T-helper 2 cell (primary cell): ENCODE measurements at regions not wholly inside any gene's neighbourhood (a gene's known extent, or its start where the extent isn't known, plus 50 kb on each side); places are given as distances from the start of the nearest gene placed in this dataset.
A peak's percentile ranks its signal among the peaks of the same experiment; 100 is the strongest.

Source experiments
- DNase-seq, 5 experiments: peaks; one replicate each; pipeline versions ENCODE4 v3.0.0 to v3.0.0-alpha.2; 2012 to 2022

GRCh38 chr2:62595474-62595873, 89.5 kb upstream of the TMEM17 start:
- no peak for DNase-seq

GRCh38 chr2:62593825-62594224, 87.8 kb upstream of the TMEM17 start:
- no peak for DNase-seq

- DNase-seq, result no peak
Observed at GRCh38 chr2:62591491-62591890, 85.5 kb upstream of the TMEM17 start.

GRCh38 chr2:62589691-62590356, 83.8 kb upstream of the TMEM17 start:
- no peak for DNase-seq

- no peak for DNase-seq
Observed at GRCh38 chr2:62587592-62587991, 81.6 kb upstream of the TMEM17 start.

GRCh38 chr2:62586981-62587380, 81.0 kb upstream of the TMEM17 start:
- DNase-seq, result peak in 1 of 5 experiments; percentile 20

GRCh38 chr2:62578803-62579640, 73.0 kb upstream of the TMEM17 start:
- DNase-seq, result no peak

GRCh38 chr2:62577994-62578781, 72.2 kb upstream of the TMEM17 start:
- DNase-seq, result no peak

GRCh38 chr2:62576276-62576939, 70.4 kb upstream of the TMEM17 start:
- DNase-seq, result no peak

- no peak for DNase-seq
Observed at GRCh38 chr2:62573936-62574335, 67.9 kb upstream of the TMEM17 start.

GRCh38 chr2:62573137-62573731, 67.2 kb upstream of the TMEM17 start:
- no peak for DNase-seq

- DNase-seq, result peak in 1 of 5 experiments; percentile 0
Observed at GRCh38 chr2:62570861-62571698, 65.1 kb upstream of the TMEM17 start.

GRCh38 chr2:62569907-62570841, 64.2 kb upstream of the TMEM17 start:
- no peak for DNase-seq

GRCh38 chr2:62568983-62569837, 63.2 kb upstream of the TMEM17 start:
- DNase-seq, result no peak

GRCh38 chr2:62568074-62568473, 62.1 kb upstream of the TMEM17 start:
- DNase-seq, result no peak

GRCh38 chr2:62567669-62568068, 61.7 kb upstream of the TMEM17 start:
- no peak for DNase-seq

- no peak for DNase-seq
Observed at GRCh38 chr2:62566847-62567246, 60.9 kb upstream of the TMEM17 start.

- no peak for DNase-seq
Observed at GRCh38 chr2:62565309-62565908, 59.4 kb upstream of the TMEM17 start.
